ENCODE measurements at regions not wholly inside any gene's neighbourhood (a gene's known extent, or its start where the extent isn't known, plus 50 kb on each side); places are given as distances from the start of the nearest gene placed in this dataset.

DNA sequence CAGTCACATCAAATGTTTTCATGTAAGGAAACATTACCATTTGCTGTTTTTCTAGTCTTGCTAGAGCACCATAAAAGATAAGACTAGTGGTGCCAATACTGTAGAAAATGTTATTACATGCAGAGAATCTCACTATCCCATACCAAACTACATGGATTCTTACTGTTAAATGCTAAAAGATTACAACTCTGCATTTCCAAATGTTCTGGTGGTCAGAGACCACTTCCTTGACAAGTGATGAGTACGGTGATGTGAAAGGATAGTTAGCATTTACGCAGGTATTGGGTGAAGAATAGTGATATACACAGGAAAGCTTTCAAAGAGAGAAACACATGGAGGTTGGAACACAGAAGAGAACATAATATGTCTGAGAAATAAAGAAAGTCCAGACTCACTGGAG, 98.2 kb downstream of the GGTLC2 start:
- intact Hi-C loops (cut with DNase I; ENCODE audit: low total_unique reads) = no loop called here
- H3K4me1 ChIP-seq = no peaks in the 10 kb centered on the region
- TF ChIP-seq, protein P1, sequence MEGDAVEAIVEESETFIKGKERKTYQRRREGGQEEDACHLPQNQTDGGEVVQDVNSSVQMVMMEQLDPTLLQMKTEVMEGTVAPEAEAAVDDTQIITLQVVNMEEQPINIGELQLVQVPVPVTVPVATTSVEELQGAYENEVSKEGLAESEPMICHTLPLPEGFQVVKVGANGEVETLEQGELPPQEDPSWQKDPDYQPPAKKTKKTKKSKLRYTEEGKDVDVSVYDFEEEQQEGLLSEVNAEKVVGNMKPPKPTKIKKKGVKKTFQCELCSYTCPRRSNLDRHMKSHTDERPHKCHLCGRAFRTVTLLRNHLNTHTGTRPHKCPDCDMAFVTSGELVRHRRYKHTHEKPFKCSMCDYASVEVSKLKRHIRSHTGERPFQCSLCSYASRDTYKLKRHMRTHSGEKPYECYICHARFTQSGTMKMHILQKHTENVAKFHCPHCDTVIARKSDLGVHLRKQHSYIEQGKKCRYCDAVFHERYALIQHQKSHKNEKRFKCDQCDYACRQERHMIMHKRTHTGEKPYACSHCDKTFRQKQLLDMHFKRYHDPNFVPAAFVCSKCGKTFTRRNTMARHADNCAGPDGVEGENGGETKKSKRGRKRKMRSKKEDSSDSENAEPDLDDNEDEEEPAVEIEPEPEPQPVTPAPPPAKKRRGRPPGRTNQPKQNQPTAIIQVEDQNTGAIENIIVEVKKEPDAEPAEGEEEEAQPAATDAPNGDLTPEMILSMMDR (IDR thresholded peaks at IDR 0.05) = no peak

GRCh38 chr22:22743128-22743760, 98.8 kb downstream of the GGTLC2 start:
- Histone ChIP-seq H3K36me3 (no peaks in the 10 kb centered on the region), H3K4me1 (no peaks in the 10 kb centered on the region), H3K27ac (no peak overlapping the region), H3K27me3 (peaks cover 0 to 24% of the 10 kb centered on the region in 2 donors), H3K9me3 (no peaks in the 10 kb centered on the region), H3K4me3 (no peak overlapping the region)
- TF ChIP-seq, protein P1 (IDR thresholded peaks at IDR 0.05) = no peak
- DNase-seq = no peak
- intact Hi-C loops (cut with DNase I; ENCODE audit: low total_unique reads) = no loop called here

More for the DNA sequence above, 98.2 kb downstream of the GGTLC2 start:
- Histone ChIP-seq H3K36me3 (no peaks in the 10 kb centered on the region), H3K27ac (no peak overlapping the region), H3K9me3 (no peaks in the 10 kb centered on the region), H3K27me3 (peaks cover 0 to 24% of the 10 kb centered on the region in 2 donors), H3K4me3 (no peak overlapping the region)
- no peak for DNase-seq

DNA sequence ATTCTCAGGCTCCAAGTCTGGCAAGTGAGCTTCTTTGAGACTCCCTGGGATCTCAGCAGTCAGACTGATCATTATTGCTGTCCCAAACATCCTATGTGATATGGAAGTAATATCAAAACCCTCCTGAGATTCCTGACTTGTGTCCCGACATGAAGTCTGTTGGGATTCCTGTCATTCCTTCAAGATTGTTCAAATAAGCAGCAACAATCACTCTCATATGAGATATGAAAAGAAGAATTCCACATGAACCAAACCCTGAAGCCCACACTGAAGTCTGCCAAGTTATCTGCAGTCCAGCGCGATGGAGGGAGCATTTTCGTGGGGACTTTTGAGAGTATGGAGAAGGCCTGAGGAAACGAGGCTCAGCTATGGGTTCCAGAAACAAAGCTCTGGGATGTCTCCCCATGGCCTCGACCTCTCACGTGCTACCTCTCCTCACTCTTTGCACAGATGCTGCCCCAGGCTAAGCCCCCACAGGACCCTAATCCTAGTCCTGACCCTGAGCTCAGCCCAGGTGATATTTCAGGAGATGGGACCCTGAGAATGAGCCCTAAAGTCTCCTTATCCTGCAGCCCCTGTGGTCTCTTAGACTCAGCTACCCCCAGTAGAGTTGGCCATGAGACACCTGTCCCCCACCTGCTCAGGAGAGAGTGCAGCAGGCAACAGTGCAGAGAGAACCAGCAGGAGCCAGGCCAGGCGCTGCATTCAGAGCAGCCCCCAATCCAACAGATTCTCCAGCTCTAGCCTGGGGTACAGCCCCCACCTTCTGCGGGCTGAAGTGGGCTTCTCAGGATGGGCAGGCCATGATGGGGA, 100.2 kb downstream of the GGTLC2 start:
- intact Hi-C loops (cut with DNase I; ENCODE audit: low total_unique reads) = no loop called here
- Histone ChIP-seq H3K4me3 (no peak overlapping the region), H3K27ac (no peak overlapping the region), H3K9me3 (no peaks in the 10 kb centered on the region), H3K4me1 (no peaks in the 10 kb centered on the region), H3K27me3 (peaks cover 0 to 20% of the 10 kb centered on the region in 2 donors), H3K36me3 (no peaks in the 10 kb centered on the region)
- TF ChIP-seq, protein P1 (IDR thresholded peaks at IDR 0.05) = no peak
- DNase-seq = no peak

GRCh38 chr22:22745225-22746060, 101.0 kb downstream of the GGTLC2 start:
- peaks cover 0 to 20% of the 10 kb centered on the region in 2 donors for H3K27me3 ChIP-seq
- DNase-seq = no peak

More at GRCh38 chr22:22745225-22746060, 101.0 kb downstream of the GGTLC2 start:
- Histone ChIP-seq H3K36me3 (no peaks in the 10 kb centered on the region), H3K4me3 (no peak overlapping the region), H3K9me3 (no peaks in the 10 kb centered on the region), H3K27ac (no peak overlapping the region), H3K4me1 (no peaks in the 10 kb centered on the region)
- TF ChIP-seq, protein P1 (IDR thresholded peaks at IDR 0.05) = no peak
- intact Hi-C loops (cut with DNase I; ENCODE audit: low total_unique reads) = no loop called here
